RWPE2 (cell line): ENCODE measurements at regions not wholly inside any gene's neighbourhood (a gene's known extent, or its start where the extent isn't known, plus 50 kb on each side); places are given as distances from the start of the nearest gene placed in this dataset.
A peak's percentile ranks its signal among the peaks of the same experiment; 100 is the strongest.
"Not testable (repeated sequence)": the region's sequence is repeated elsewhere in the genome, so short reads cannot be mapped to it uniquely, and the experiment has no call there.

Experiments used
- ATAC-seq: fragments of 200-7000 bp; cut with Tn5 transposase; 3 replicates; pipeline ENCODE4 v1.9.1; 2021; ENCODE audit warnings: low read depth
- DNase-seq: peaks from one replicate; pipeline ENCODE4 v3.0.0-alpha.2; 2020; ENCODE audit warnings: low spot score
- H3K27ac ChIP-seq: fragments of 450-650 bp; 2 replicates; pipeline ENCODE4 v1.5.1; 2017; ENCODE audit warnings: mild to moderate bottlenecking; ENCODE audit not compliant: poor library complexity, severe bottlenecking
- H3K27me3 ChIP-seq: fragments of 250-450 bp; sonication (Bioruptor Pico); 2 replicates; pipeline ENCODE4 v1.5.1; 2021; ENCODE audit warnings: mild to moderate bottlenecking, moderate library complexity; ENCODE audit not compliant: insufficient read depth, poor library complexity, severe bottlenecking
- H3K36me3 ChIP-seq: fragments of 250-450 bp; sonication (Bioruptor Pico); 2 replicates; pipeline ENCODE4 v1.5.1; 2020; ENCODE audit warnings: low read depth, mild to moderate bottlenecking, moderate library complexity
- H3K4me1 ChIP-seq: fragments of 250-450 bp; sonication (Bioruptor Pico); 2 replicates; pipeline ENCODE4 v1.5.1; 2021; ENCODE audit warnings: mild to moderate bottlenecking, moderate library complexity; ENCODE audit not compliant: insufficient read depth, poor library complexity, severe bottlenecking
- H3K4me3 ChIP-seq: fragments of 250-450 bp; sonication (Bioruptor Pico); 2 replicates; pipeline ENCODE4 v1.5.1; 2021; ENCODE audit warnings: mild to moderate bottlenecking, moderate library complexity; ENCODE audit not compliant: severe bottlenecking
- H3K9me3 ChIP-seq: fragments of 250-450 bp; sonication (Bioruptor Pico); 2 replicates; pipeline ENCODE4 v1.5.1; 2021; ENCODE audit warnings: mild to moderate bottlenecking, moderate library complexity; ENCODE audit not compliant: severe bottlenecking

DNA sequence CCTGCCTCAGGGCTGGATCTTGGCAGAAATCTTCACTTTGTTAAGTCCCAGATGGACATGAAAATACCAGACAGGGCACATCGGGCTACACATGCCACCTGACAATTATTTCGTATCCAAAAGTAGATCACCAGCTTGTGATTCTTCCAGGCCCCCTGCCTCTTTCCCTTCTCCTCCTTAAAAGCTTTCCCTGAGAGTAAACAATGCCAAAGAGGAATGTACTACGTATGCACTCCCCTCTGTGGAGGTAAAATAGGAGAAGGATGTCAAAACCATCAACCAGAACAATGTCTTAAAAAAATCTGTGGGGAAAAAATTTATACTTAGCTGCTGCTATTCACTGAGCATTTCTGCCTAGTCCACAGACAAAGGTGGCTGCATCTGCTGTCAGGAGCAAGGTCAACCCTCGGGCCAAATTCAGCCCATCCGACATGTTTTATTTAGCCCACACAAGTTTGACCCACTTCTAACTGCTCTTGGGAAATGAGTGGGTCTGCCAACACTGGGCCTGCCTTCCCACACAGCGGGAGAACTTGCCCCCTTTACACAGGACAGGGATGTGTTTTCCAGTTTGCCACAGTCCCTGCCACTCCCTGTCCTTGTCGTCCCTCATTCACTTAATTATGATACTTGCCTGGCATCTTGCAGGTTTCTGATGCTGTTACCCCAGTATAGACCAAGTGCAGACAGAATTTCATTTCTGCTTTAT is 74.7 kb upstream of the NBPF26 start:
- not testable (repeated sequence) for H3K27me3 ChIP-seq, ATAC-seq, H3K4me3 ChIP-seq, H3K9me3 ChIP-seq, H3K36me3 ChIP-seq, DNase-seq, H3K4me1 ChIP-seq, H3K27ac ChIP-seq

DNA sequence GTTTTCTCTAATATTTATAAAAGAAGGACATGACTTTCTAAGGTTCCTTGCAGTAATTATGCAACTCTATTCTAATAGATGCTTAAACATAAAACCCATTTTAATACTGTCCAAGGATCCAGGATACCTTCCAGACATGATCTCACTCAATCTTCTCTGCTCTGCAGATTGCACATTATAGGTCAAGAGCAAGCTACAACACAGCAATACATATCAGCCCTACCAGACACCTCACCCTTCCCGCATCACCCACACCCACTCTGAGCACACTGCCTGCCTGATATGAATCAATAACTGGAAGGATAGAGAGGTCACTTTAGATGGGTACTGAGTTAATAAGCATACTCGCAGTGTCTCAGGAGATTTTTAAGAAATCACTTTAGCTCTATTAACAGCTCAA is 74.0 kb upstream of the NBPF26 start:
- not testable (repeated sequence) for H3K36me3 ChIP-seq, H3K4me3 ChIP-seq, DNase-seq, H3K9me3 ChIP-seq, H3K4me1 ChIP-seq, H3K27ac ChIP-seq, ATAC-seq, H3K27me3 ChIP-seq

DNA sequence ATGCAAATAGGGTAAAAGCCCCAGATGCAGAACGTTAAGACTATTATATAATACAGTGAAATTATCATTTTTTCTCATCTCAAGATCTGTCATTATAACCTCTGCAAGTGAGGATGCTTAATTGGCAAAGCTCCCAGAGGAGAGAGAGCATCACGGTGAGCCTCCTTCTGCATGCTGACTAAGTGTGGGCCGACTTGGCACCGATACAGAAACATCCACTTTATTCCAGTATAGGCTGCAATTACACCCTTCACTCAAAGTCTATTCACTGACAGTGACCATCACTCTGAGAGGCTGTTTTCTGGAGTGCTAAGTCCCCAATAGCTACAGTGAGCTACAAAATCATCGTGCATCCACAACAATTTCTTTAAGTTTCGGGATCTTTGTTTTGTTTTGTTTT is 69.6 kb upstream of the NBPF26 start:
- not testable (repeated sequence) for DNase-seq, H3K9me3 ChIP-seq, H3K27ac ChIP-seq, H3K36me3 ChIP-seq, H3K27me3 ChIP-seq, H3K4me1 ChIP-seq, H3K4me3 ChIP-seq
- ATAC-seq: peak; percentile 83

DNA sequence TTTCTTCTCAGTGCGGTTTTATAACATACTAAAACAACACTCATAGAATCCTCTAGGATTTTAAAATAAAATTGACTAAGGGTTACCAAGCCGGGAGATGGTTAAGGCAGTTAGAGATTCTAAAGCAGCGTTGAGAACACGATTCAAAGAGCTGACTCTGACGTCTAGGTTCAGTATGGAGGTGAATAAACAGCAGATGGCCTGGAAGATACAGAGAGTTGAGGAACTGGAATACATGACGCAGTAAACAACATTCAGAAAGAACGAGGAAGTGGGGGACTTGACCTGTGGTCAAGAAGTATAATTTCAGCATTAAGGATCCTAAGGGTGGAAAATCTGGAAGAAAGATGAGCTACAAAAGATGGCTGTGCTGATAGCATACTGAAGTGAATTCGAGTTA is 68.4 kb upstream of the NBPF26 start:
- not testable (repeated sequence) for H3K27me3 ChIP-seq, H3K9me3 ChIP-seq, DNase-seq, H3K27ac ChIP-seq, H3K4me1 ChIP-seq, ATAC-seq, H3K4me3 ChIP-seq, H3K36me3 ChIP-seq

- not testable (repeated sequence) for ATAC-seq, H3K36me3 ChIP-seq, H3K4me3 ChIP-seq, H3K9me3 ChIP-seq, DNase-seq, H3K27me3 ChIP-seq, H3K27ac ChIP-seq, H3K4me1 ChIP-seq
Measured at GRCh38 chr1:120656116-120656515, 67.6 kb upstream of the NBPF26 start.

GRCh38 chr1:120657804-120658203 is 65.9 kb upstream of the NBPF26 start:
- not testable (repeated sequence) for H3K27me3 ChIP-seq, DNase-seq, H3K4me3 ChIP-seq, H3K27ac ChIP-seq, H3K36me3 ChIP-seq, H3K9me3 ChIP-seq, H3K4me1 ChIP-seq
- ATAC-seq: peak; percentile 72

DNA sequence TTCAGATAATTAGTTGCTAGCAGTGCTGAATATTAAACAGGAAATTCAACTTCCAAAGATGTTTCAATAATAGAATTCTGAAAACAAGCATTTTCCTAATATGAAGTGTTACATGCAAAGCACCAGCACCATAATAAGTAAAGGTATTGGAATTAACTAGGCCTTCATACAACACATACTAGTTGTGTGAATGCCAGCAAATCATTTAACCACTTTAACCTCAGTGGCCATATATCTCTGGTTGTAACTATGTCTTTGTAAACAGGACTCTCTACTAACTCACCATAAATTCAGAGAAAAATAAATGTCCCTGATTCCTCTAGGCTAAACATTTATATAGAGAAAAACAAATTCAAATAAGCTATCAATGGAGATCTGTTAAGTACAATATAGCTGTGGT is 65.1 kb upstream of the NBPF26 start:
- H3K27ac ChIP-seq, H3K36me3 ChIP-seq, ATAC-seq, H3K9me3 ChIP-seq, H3K4me1 ChIP-seq, H3K4me3 ChIP-seq, DNase-seq, H3K27me3 ChIP-seq: not testable (repeated sequence)

DNA sequence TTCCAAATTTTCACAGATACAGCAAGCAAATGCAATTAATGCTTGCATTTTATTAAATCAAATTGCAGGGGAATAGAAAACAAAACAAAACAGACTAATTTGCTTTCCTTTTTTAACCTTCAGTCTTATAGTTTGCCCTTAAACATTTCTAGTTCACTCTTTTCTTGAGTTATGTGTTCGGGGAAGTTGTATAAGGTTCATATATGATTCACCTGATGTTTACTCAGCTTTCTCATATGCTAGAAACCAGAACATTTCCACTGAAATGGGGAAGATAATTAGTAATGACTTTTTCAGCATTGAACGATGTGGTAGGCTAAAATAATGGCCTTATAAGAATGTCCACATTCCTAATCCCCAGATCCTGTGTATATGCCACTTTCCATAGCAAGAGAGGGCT is 64.6 kb upstream of the NBPF26 start:
- H3K36me3 ChIP-seq, DNase-seq, H3K27me3 ChIP-seq, H3K4me3 ChIP-seq, H3K9me3 ChIP-seq, H3K27ac ChIP-seq, H3K4me1 ChIP-seq: not testable (repeated sequence)
- ATAC-seq: peak; percentile 70

DNA sequence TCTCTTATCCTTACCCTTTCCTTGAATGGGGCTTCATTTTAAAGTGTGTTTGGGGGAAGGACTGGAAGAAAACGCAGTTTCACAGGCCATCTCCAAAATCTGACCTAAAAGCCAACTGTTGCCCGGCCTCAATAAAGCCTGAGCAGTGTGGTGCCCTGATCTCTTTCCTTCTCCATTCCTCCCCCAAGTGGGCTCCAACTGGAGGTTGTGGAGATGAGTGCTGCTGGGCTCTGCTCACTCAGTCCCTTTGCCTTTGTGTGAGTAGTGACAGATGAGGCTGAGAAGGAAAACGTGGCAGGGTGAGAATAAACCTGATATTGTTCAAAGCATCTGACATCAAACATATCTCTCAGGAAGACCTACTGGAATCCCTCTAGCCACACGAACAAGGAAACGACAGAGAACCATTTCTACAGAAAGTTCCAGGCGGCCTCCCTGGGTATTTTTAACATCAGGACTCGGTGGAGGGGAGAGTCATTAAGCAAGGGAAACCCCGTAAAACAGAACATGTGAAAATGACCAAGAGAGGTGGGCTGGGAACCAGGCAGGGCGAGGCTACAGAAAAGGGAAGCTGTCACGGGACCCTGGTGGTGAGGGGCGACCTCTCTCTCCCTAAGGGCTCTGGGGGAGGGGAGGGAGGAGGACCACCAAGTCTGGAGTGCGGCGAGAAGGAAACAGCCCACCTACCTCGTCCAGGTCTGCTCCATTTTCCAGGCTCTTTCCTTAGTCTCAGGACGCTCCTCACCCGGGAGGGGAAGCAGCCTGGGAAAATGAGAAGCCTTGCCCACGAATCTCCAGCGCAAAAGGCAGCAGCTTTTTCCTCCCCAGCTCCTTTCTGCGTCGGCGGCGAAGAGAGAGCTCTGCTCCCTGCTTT is 59.1 kb upstream of the NBPF26 start:
- ATAC-seq: peak; percentile 65
- not testable (repeated sequence) for DNase-seq, H3K27me3 ChIP-seq, H3K36me3 ChIP-seq, H3K27ac ChIP-seq, H3K4me1 ChIP-seq, H3K9me3 ChIP-seq
- H3K4me3 ChIP-seq: peak overlapping the region; percentile 15

GRCh38 chr1:120665250-120665577 is 58.5 kb upstream of the NBPF26 start:
- H3K27ac ChIP-seq, DNase-seq, H3K27me3 ChIP-seq, H3K9me3 ChIP-seq, H3K36me3 ChIP-seq, H3K4me1 ChIP-seq: not testable (repeated sequence)
- H3K4me3 ChIP-seq: peak overlapping the region; percentile 15
- peak; percentile 96 for ATAC-seq

DNA sequence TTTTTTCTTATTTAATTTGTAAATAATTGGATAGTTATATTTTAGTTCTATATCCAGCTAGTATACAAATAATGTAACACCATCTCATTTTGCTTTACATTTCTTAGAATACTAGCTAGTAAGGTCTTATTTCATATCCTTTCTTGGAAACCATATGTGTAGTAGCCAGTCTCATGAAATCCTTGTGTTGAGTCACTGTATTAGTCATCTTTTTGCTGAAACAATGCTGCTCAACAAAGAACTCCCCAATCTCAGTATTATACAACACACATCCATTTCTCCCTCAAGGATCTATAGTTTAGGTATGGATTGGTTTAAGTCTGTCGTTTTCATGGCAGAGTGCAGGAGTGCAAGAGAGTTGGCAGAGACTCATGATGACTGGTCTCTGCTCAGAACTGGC is 55.6 kb upstream of the NBPF26 start:
- not testable (repeated sequence) for H3K9me3 ChIP-seq, DNase-seq, H3K36me3 ChIP-seq, H3K27me3 ChIP-seq, H3K4me1 ChIP-seq, H3K27ac ChIP-seq, H3K4me3 ChIP-seq
- ATAC-seq: peak; percentile 74
